OCI-LY1 (cell line): ENCODE measurements at regions not wholly inside any gene's neighbourhood (a gene's known extent, or its start where the extent isn't known, plus 50 kb on each side); places are given as distances from the start of the nearest gene placed in this dataset.

ENCODE experiments used
- EZH2 ChIP-seq: fragments of 200-600 bp; sonication (generic), shearing (Covaris generic); IDR thresholded peaks from 2 replicates; pipeline ENCODE4 v1.8.0; 2017; ENCODE audit warnings: borderline replicate concordance, mixed run types, mild to moderate bottlenecking, antibody characterized with exemption, low read length, moderate library complexity, mixed read lengths
- TF ChIP-seq, protein P1 (sequence below): fragments of 200-600 bp; sonication (generic), shearing (Covaris generic); IDR thresholded peaks from 2 replicates; pipeline ENCODE4 v1.5.1; 2017; ENCODE audit warnings: mild to moderate bottlenecking, antibody characterized with exemption, low read length, moderate library complexity, mixed read lengths

DNA sequence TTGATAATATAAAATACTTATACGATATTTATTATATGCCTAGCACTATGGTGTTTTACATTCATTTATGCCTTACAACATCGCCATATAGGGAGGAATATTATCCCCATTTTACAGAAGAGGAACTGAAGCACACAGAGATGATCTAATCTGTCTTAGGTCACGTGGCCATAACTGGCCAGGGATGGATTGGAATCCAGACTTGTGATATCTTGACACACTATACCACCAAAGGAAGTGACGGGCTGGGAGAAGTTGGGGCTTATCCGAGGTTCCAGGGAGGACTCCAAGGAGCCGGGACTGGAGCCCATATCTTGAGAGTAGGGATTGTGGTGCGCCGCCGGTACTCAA is 129.8 kb downstream of the TMEM174 start:
- TF ChIP-seq, protein P1, sequence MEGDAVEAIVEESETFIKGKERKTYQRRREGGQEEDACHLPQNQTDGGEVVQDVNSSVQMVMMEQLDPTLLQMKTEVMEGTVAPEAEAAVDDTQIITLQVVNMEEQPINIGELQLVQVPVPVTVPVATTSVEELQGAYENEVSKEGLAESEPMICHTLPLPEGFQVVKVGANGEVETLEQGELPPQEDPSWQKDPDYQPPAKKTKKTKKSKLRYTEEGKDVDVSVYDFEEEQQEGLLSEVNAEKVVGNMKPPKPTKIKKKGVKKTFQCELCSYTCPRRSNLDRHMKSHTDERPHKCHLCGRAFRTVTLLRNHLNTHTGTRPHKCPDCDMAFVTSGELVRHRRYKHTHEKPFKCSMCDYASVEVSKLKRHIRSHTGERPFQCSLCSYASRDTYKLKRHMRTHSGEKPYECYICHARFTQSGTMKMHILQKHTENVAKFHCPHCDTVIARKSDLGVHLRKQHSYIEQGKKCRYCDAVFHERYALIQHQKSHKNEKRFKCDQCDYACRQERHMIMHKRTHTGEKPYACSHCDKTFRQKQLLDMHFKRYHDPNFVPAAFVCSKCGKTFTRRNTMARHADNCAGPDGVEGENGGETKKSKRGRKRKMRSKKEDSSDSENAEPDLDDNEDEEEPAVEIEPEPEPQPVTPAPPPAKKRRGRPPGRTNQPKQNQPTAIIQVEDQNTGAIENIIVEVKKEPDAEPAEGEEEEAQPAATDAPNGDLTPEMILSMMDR, result no peak
- no peak for TF ChIP-seq EZH2
